ENCODE measurements at regions not wholly inside any gene's neighbourhood (a gene's known extent, or its start where the extent isn't known, plus 50 kb on each side); places are given as distances from the start of the nearest gene placed in this dataset.

- H3K27ac ChIP-seq (ENCODE audit: low read depth, low read length, poor library complexity, severe bottlenecking) = no peak overlapping the region
- H3K79me2 ChIP-seq (ENCODE audit: insufficient read depth, low read depth, low read length) = no peaks in the 10 kb centered on the region
- no TSS peak for BruUV-seq (replicated peaks)
- H3K9me2 ChIP-seq (ENCODE audit: insufficient read depth, low read length) = no peaks in the 10 kb centered on the region
- no peaks in the 10 kb centered on the region for H3K4me1 ChIP-seq (ENCODE audit: insufficient read depth, low read length, poor library complexity, severe bottlenecking)
- no peak for TF ChIP-seq EZH2phosphoT487 (IDR thresholded peaks at IDR 0.05; ENCODE audit: borderline replicate concordance, low read depth, low read length)
- no peak for TF ChIP-seq CTCF (conservative IDR thresholded peaks at IDR 0.05; ENCODE audit: low read length)
- H3K4me3 ChIP-seq (ENCODE audit: low read depth, low read length, poor library complexity, severe bottlenecking) = no peak overlapping the region
- intact Hi-C loops (cut with micrococcal nuclease; ENCODE audit: unreplicated experiment) = no loop called here
- POLR2A ChIA-PET = no interaction called here
- no peaks in the 10 kb centered on the region for H4K20me1 ChIP-seq (ENCODE audit: insufficient read depth, low read length)
- H3K36me3 ChIP-seq (ENCODE audit: insufficient read depth, low read length) = no peaks in the 10 kb centered on the region
- H3K9me3 ChIP-seq (ENCODE audit: low read length) = no peaks in the 10 kb centered on the region
- H3K4me2 ChIP-seq (ENCODE audit: low read length) = no peak overlapping the region
- CTCF ChIA-PET (ENCODE audit: unreplicated experiment) = no interaction called here
- H2AFZ ChIP-seq (ENCODE audit: low read length) = no peak overlapping the region
- DNase-seq (ENCODE audit: low spot score) = no peak
Measured at GRCh38 chr2:193751299-193751698, 1556.6 kb upstream of the TMEFF2 start.

- no TSS peak for BruUV-seq (replicated peaks)
- DNase-seq (ENCODE audit: low spot score) = no peak
- intact Hi-C loops (cut with micrococcal nuclease; ENCODE audit: unreplicated experiment) = no loop called here
- Histone ChIP-seq H3K36me3 (ENCODE audit: insufficient read depth, low read length) (no peaks in the 10 kb centered on the region), H3K27ac (ENCODE audit: low read depth, low read length, poor library complexity, severe bottlenecking) (no peak overlapping the region), H3K4me3 (ENCODE audit: low read depth, low read length, poor library complexity, severe bottlenecking) (no peak overlapping the region), H3K79me2 (ENCODE audit: insufficient read depth, low read depth, low read length) (no peaks in the 10 kb centered on the region), H3K9me3 (ENCODE audit: low read length) (no peaks in the 10 kb centered on the region), H2AFZ (ENCODE audit: low read length) (no peak overlapping the region), H3K9me2 (ENCODE audit: insufficient read depth, low read length) (no peaks in the 10 kb centered on the region), H3K4me1 (ENCODE audit: insufficient read depth, low read length, poor library complexity, severe bottlenecking) (no peaks in the 10 kb centered on the region), H4K20me1 (ENCODE audit: insufficient read depth, low read length) (no peaks in the 10 kb centered on the region), H3K4me2 (ENCODE audit: low read length) (no peak overlapping the region)
- TF ChIP-seq EZH2phosphoT487 (IDR thresholded peaks at IDR 0.05; ENCODE audit: borderline replicate concordance, low read depth, low read length) (no peak), CTCF (conservative IDR thresholded peaks at IDR 0.05; ENCODE audit: low read length) (no peak)
- CTCF ChIA-PET (ENCODE audit: unreplicated experiment) = no interaction called here
- POLR2A ChIA-PET = interaction anchor here (0.6 kb wide), 1 partner anchor 503 kb away, joined by 3 read pairs; no protein-coding TSS in a partner anchor
Measured at GRCh38 chr2:193749485-193749884, 1554.8 kb upstream of the TMEFF2 start.

GRCh38 chr2:193743089-193743488 is 1548.4 kb upstream of the TMEFF2 start:
- H3K36me3 ChIP-seq (ENCODE audit: insufficient read depth, low read length) = no peaks in the 10 kb centered on the region
- POLR2A ChIA-PET = no interaction called here

More at GRCh38 chr2:193743089-193743488, 1548.4 kb upstream of the TMEFF2 start:
- Histone ChIP-seq H3K27ac (ENCODE audit: low read depth, low read length, poor library complexity, severe bottlenecking) (no peak overlapping the region), H3K9me2 (ENCODE audit: insufficient read depth, low read length) (no peaks in the 10 kb centered on the region), H3K4me3 (ENCODE audit: low read depth, low read length, poor library complexity, severe bottlenecking) (no peak overlapping the region), H3K79me2 (ENCODE audit: insufficient read depth, low read depth, low read length) (no peaks in the 10 kb centered on the region), H3K4me1 (ENCODE audit: insufficient read depth, low read length, poor library complexity, severe bottlenecking) (no peaks in the 10 kb centered on the region), H2AFZ (ENCODE audit: low read length) (no peak overlapping the region), H3K4me2 (ENCODE audit: low read length) (no peak overlapping the region), H3K9me3 (ENCODE audit: low read length) (no peaks in the 10 kb centered on the region), H4K20me1 (ENCODE audit: insufficient read depth, low read length) (no peaks in the 10 kb centered on the region)
- TF ChIP-seq CTCF (conservative IDR thresholded peaks at IDR 0.05; ENCODE audit: low read length) (no peak), EZH2phosphoT487 (IDR thresholded peaks at IDR 0.05; ENCODE audit: borderline replicate concordance, low read depth, low read length) (no peak)
- intact Hi-C loops (cut with micrococcal nuclease; ENCODE audit: unreplicated experiment) = no loop called here
- no peak for DNase-seq (ENCODE audit: low spot score)
- CTCF ChIA-PET (ENCODE audit: unreplicated experiment) = no interaction called here
- no TSS peak for BruUV-seq (replicated peaks)
